Activated CD4-positive, alpha-beta T cell treated with anti-CD3 and anti-CD28 coated beads, Interleukin-2, amount 10 ng/mL, durations not matched to agents 24 days and 14 days (primary cell): ENCODE measurements at regions not wholly inside any gene's neighbourhood (a gene's known extent, or its start where the extent isn't known, plus 50 kb on each side); places are given as distances from the start of the nearest gene placed in this dataset.

ENCODE experiments used
- DNase-seq: peaks from one replicate; pipeline ENCODE4 v3.0.0; 2022
- H3K27ac Mint-ChIP-seq: one replicate; pipeline ENCODE4 v1.8.0; 2022; ENCODE audit warnings: mild to moderate bottlenecking, mixed read lengths
- H3K27me3 Mint-ChIP-seq: one replicate; pipeline ENCODE4 v1.8.0; 2022; ENCODE audit warnings: mixed read lengths
- H3K36me3 Mint-ChIP-seq: one replicate; pipeline ENCODE4 v1.8.0; 2022; ENCODE audit warnings: low read depth, mild to moderate bottlenecking, mixed read lengths
- H3K4me1 Mint-ChIP-seq: one replicate; pipeline ENCODE4 v1.8.0; 2021; ENCODE audit warnings: mixed read lengths
- H3K4me3 Mint-ChIP-seq: one replicate; pipeline ENCODE4 v1.8.0; 2022; ENCODE audit warnings: mild to moderate bottlenecking, moderate library complexity, mixed read lengths
- H3K9me3 Mint-ChIP-seq: one replicate; pipeline ENCODE4 v1.8.0; 2021; ENCODE audit warnings: mixed read lengths
- intact Hi-C: fragments of 100-400 bp; cut with micrococcal nuclease; formaldehyde crosslinking; loops from one replicate; pipeline ENCODE4 v1.15.1; 2023

- Mint-ChIP-seq H3K9me3 (no peaks in the 10 kb centered on the region), H3K27ac (no peak overlapping the region), H3K4me3 (no peak overlapping the region), H3K36me3 (no peaks in the 10 kb centered on the region), H3K27me3 (peaks cover 5% of the 10 kb centered on the region), H3K4me1 (no peaks in the 10 kb centered on the region)
- no peak for DNase-seq
- intact Hi-C loops = no loop called here
Measured at GRCh38 chr1:55426156-55426555, 211.0 kb upstream of the USP24 start.

- Mint-ChIP-seq H3K4me1 (no peaks in the 10 kb centered on the region), H3K4me3 (no peak overlapping the region), H3K27me3 (peaks cover 5% of the 10 kb centered on the region), H3K9me3 (no peaks in the 10 kb centered on the region), H3K27ac (no peak overlapping the region), H3K36me3 (no peaks in the 10 kb centered on the region)
- DNase-seq = no peak
- intact Hi-C loops = no loop called here
Measured at GRCh38 chr1:55425310-55425930, 210.3 kb upstream of the USP24 start.

GRCh38 chr1:55423376-55423775 lies 208.2 kb upstream of the USP24 start:
- Mint-ChIP-seq H3K4me3 (no peak overlapping the region), H3K9me3 (no peaks in the 10 kb centered on the region)
- intact Hi-C loops = no loop called here

GRCh38 chr1:55420929-55421716 lies 206.0 kb upstream of the USP24 start:
- Mint-ChIP-seq H3K4me3 (no peak overlapping the region), H3K4me1 (no peaks in the 10 kb centered on the region), H3K27me3 (peaks cover 4% of the 10 kb centered on the region), H3K9me3 (no peaks in the 10 kb centered on the region), H3K36me3 (no peaks in the 10 kb centered on the region), H3K27ac (no peak overlapping the region)
- intact Hi-C loops = no loop called here
- no peak for DNase-seq

More at GRCh38 chr1:55423376-55423775, 208.2 kb upstream of the USP24 start:
- Mint-ChIP-seq H3K36me3 (no peaks in the 10 kb centered on the region), H3K27ac (no peak overlapping the region), H3K27me3 (peaks cover 7% of the 10 kb centered on the region), H3K4me1 (no peaks in the 10 kb centered on the region)
- no peak for DNase-seq

GRCh38 chr1:55420026-55420425 lies 204.9 kb upstream of the USP24 start:
- no peaks in the 10 kb centered on the region for H3K9me3 Mint-ChIP-seq
- peaks cover 8% of the 10 kb centered on the region for H3K27me3 Mint-ChIP-seq
- H3K36me3 Mint-ChIP-seq = no peaks in the 10 kb centered on the region
- no peak overlapping the region for H3K4me3 Mint-ChIP-seq
- no peak overlapping the region for H3K27ac Mint-ChIP-seq
- no peak for DNase-seq
- intact Hi-C loops = no loop called here
- no peaks in the 10 kb centered on the region for H3K4me1 Mint-ChIP-seq

GRCh38 chr1:55418208-55419000 lies 203.2 kb upstream of the USP24 start:
- Mint-ChIP-seq H3K4me3 (no peak overlapping the region), H3K4me1 (no peaks in the 10 kb centered on the region), H3K27me3 (peaks cover 13% of the 10 kb centered on the region), H3K27ac (no peak overlapping the region), H3K9me3 (no peaks in the 10 kb centered on the region), H3K36me3 (no peaks in the 10 kb centered on the region)
- intact Hi-C loops = no loop called here
- DNase-seq = no peak

GRCh38 chr1:55416164-55416842 lies 201.1 kb upstream of the USP24 start:
- Mint-ChIP-seq H3K27me3 (peaks cover 16% of the 10 kb centered on the region), H3K4me1 (no peaks in the 10 kb centered on the region), H3K27ac (no peak overlapping the region), H3K9me3 (no peaks in the 10 kb centered on the region), H3K36me3 (no peaks in the 10 kb centered on the region), H3K4me3 (no peak overlapping the region)
- intact Hi-C loops = no loop called here
- DNase-seq = no peak

- DNase-seq = no peak
- no peak overlapping the region for H3K27ac Mint-ChIP-seq
- H3K4me3 Mint-ChIP-seq = no peak overlapping the region
- H3K4me1 Mint-ChIP-seq = no peaks in the 10 kb centered on the region
- H3K27me3 Mint-ChIP-seq = peaks cover 14% of the 10 kb centered on the region
- H3K36me3 Mint-ChIP-seq = no peaks in the 10 kb centered on the region
- no peaks in the 10 kb centered on the region for H3K9me3 Mint-ChIP-seq
- intact Hi-C loops = no loop called here
Measured at GRCh38 chr1:55413286-55413685, 198.1 kb upstream of the USP24 start.

GRCh38 chr1:55412060-55412459 lies 196.9 kb upstream of the USP24 start:
- H3K36me3 Mint-ChIP-seq = no peaks in the 10 kb centered on the region
- H3K27me3 Mint-ChIP-seq = peaks cover 14% of the 10 kb centered on the region
- no peaks in the 10 kb centered on the region for H3K9me3 Mint-ChIP-seq

GRCh38 chr1:55402671-55403464 lies 187.7 kb upstream of the USP24 start:
- DNase-seq = peak; percentile 24
- H3K4me1 Mint-ChIP-seq = no peaks in the 10 kb centered on the region
- H3K36me3 Mint-ChIP-seq = no peaks in the 10 kb centered on the region
- H3K9me3 Mint-ChIP-seq = no peaks in the 10 kb centered on the region
- no peak overlapping the region for H3K27ac Mint-ChIP-seq
- H3K27me3 Mint-ChIP-seq = peaks cover 6% of the 10 kb centered on the region
- H3K4me3 Mint-ChIP-seq = no peak overlapping the region
- intact Hi-C loops = no loop called here

More at GRCh38 chr1:55412060-55412459, 196.9 kb upstream of the USP24 start:
- no peak for DNase-seq
- intact Hi-C loops = no loop called here
- H3K4me3 Mint-ChIP-seq = no peak overlapping the region
- no peak overlapping the region for H3K27ac Mint-ChIP-seq
- no peaks in the 10 kb centered on the region for H3K4me1 Mint-ChIP-seq

- intact Hi-C loops = no loop called here
- Mint-ChIP-seq H3K27me3 (peaks cover 6% of the 10 kb centered on the region), H3K4me3 (no peak overlapping the region), H3K27ac (no peak overlapping the region), H3K4me1 (no peaks in the 10 kb centered on the region), H3K36me3 (no peaks in the 10 kb centered on the region), H3K9me3 (no peaks in the 10 kb centered on the region)
- DNase-seq = no peak
Measured at GRCh38 chr1:55402142-55402541, 187.0 kb upstream of the USP24 start.

- peaks cover 12% of the 10 kb centered on the region for H3K27me3 Mint-ChIP-seq
- H3K4me1 Mint-ChIP-seq = no peaks in the 10 kb centered on the region
- no peak overlapping the region for H3K27ac Mint-ChIP-seq
- no peaks in the 10 kb centered on the region for H3K9me3 Mint-ChIP-seq
- H3K4me3 Mint-ChIP-seq = no peak overlapping the region
- intact Hi-C loops = no loop called here
- H3K36me3 Mint-ChIP-seq = no peaks in the 10 kb centered on the region
- DNase-seq = peak; percentile 30
Measured at GRCh38 chr1:55400508-55400907, 185.3 kb upstream of the USP24 start.

- H3K4me1 Mint-ChIP-seq = no peaks in the 10 kb centered on the region
- H3K36me3 Mint-ChIP-seq = no peaks in the 10 kb centered on the region
- no peak for DNase-seq
- H3K27me3 Mint-ChIP-seq = peaks cover 12% of the 10 kb centered on the region
- H3K4me3 Mint-ChIP-seq = no peak overlapping the region
- H3K27ac Mint-ChIP-seq = no peak overlapping the region
- intact Hi-C loops = no loop called here
- H3K9me3 Mint-ChIP-seq = no peaks in the 10 kb centered on the region
Measured at GRCh38 chr1:55399346-55399745, 184.2 kb upstream of the USP24 start.
